NCI-H146 treated with DMSO at 0.1 percent for 48 hours (cell line): ENCODE measurements at regions not wholly inside any gene's neighbourhood (a gene's known extent, or its start where the extent isn't known, plus 50 kb on each side); places are given as distances from the start of the nearest gene placed in this dataset.
A peak's percentile ranks its signal among the peaks of the same experiment; 100 is the strongest.

Experiments
- DNase-seq: peaks from one replicate; lab custom pipeline; 2025; ENCODE audit not compliant: unreplicated experiment; lab: John Stamatoyannopoulos, UW

DNA sequence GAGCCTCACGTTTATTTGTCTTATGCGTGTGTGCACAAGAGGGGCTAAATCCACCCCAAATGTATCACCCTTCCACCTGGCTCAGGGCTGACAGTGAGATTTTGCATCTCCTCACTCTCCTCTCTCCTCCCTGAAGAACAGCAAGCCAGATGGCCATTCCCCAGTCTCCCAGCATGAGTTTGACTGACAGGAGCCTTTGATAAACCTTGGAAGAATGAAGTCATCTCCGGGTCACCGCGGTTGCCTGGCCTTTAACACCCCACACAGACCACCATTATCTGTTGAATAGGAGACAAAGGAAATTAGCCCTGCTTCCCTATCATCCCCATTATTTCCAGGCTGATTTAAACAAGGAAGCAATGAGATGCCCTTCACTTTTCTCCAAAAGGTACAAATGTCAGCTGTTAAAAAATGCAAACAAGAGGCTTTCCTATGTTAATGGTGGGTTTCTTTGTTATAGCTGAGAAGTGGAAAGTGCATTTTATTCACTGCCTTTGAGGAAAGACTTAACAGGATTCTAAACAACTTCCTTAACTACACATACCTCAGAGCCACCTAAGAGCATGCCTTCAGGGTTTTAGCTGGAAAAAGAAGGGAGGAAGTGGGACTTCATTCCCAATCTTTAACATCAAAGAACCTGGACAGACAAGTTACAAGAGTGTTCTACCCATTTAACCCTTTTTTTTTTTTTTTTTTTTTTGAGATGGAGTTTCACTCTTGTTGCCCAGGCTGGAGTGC is 524.8 kb upstream of the ID4 start:
- peak; percentile 79 for DNase-seq

DNA sequence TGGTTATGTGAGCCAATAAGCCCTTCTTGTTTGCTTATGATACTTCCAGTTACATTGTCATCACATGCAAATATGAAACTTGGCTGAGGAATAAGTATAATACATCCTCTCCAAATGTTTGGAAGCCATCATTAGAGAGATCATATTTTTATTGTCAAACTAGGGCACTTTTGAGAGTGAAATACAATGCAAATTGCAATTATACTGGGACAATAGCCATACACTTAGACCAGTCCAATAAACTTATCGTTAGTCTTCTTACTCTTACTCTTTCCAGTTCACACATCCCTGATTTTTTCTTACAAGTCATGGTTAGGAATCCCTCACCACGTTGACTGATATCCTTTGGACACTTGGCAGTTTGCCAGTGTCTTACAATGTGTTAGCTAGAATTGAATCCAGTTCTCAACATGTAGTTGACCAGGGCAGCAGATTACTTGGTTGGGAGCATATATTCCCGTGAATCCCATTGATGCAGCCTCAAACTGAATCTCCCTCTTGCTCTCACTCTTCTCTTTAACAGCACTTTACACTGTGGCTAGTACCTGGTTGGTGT is 519.7 kb upstream of the ID4 start:
- no peak for DNase-seq

DNA sequence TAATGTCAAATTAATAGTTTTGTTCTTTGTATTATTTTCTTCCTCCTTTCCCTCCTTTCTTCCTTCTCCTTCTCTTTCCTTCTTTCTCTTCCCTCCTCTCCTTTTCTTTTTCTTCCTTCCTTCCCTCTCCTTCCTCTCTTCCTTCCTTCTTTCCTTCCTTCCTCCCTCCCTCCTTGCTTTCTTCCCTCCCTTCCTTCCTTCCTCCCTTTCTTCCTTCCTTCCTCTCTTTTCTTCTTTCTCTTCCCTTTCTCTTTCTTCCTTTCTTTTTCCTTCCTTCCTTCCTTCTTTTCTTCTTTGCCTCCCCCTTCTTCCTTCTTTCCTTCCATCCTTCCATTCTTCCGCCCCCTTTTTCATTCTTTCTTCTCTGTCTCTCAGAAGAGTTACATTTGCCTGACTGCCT is 518.2 kb upstream of the ID4 start:
- no peak for DNase-seq

DNA sequence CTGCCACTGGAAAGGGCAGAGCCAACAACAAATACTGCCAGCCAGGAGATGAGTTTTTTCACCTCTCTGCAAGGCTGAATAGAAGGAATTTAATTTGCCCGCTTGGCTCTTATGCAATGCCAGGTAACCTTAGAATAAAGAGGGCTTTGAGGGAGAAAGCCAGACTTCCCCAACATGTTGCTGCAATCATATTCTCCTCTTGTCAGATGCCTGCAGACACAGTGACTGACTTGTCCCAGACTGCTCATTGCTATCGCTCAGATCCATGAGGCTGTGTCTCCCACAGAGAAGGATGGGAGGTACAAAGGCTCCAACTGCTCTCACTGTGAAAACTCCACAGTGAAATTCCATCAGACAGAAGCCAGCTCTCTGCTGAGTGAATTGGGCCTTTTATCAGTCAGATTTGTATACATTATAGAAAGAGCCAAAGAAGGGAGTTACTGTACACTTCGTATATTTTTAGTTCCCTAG is 517.0 kb upstream of the ID4 start:
- no peak for DNase-seq

DNA sequence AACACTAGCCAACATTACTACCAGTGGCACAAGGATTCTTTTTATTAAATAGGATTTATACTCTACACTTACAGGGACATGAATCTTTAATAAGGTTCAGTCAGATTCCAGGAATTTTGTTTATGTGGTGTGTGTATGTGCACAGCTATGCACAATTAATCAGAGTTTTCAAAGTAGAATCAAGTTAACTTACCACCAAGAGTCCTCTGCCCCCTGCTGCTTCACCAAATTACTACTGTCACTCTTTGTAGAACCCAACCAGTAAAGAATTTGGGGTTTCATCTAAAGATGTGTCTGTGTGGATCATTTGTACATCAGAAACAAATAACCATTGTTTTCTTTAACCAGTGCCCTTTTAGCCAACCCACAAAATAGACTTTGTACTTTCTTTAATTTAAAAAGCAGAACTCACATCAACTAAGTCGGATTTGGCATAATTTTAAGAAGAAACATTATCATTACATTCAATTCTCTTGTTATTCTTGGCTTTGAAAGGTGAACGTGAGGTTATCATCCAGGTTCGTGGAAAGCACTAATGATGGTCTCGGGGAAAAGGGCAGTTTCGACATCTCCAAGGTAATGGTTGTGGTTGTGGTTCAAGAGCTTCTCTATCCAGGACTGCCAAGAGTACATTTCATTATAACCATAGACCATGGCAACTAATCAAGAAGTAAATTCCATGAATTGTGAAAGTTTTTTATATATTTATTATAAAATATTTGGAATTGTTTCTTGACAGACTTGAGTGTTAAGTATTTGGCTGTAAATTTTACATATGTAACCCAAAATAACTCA is 514.3 kb upstream of the ID4 start:
- no peak for DNase-seq

DNA sequence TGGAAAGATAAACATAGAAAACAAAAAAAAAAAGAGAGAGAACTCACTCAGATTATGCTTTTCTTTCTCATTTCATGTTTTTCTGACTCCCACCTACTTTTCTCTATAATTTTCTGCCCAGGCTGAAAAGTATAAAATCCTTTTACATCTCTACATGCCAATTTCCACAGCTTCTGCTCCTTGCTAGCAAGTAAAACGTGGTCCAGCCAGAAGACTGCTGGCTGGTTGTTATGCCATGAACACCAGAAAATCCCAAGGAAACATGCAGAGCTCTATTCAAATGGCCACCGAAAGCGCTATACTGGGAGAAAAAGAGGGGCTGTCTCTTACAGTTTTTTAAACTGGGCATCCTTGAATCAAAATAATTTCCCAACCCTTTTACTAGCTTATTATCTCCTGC is 512.8 kb upstream of the ID4 start:
- DNase-seq: no peak

DNA sequence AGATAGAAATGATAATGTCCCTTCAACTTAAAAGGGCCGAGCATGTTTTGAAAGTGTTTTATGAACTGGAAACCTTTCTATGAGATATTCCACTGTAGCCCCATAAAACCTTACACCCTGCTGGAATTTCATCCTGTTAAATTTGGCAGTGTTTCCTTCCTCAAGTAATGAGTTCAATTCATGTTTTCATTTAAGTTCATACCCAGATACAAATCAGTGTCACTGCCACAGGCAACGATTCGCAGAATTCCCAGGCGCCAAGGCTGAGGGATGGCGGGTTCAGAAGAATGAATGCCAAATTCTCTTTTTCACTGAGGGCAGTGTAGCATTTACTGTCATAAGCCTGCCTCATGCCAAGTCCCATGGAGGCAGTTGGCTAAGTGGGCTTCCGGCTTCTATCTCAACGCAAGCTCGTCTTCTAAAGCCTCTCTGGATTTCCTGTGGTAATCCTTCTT is 511.8 kb upstream of the ID4 start:
- no peak for DNase-seq

DNA sequence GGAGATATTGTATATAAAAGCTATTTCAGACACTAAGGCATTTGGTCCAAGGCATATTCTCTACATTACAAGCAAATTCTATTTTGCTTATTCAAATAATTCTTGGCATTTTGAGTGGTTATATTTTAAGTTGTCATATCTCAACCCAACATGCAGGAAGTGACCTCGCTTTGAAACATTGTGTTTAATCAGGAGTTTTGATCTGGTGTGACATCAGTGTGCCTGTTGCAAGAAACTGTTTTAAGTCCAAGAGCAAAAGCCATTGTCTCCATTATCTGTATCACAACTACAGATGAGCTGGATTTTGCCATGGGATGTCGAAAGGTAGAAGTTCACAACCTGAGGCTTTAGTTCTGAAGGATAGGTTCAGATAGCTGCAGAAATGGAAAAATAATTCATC is 509.9 kb upstream of the ID4 start:
- DNase-seq: no peak

DNA sequence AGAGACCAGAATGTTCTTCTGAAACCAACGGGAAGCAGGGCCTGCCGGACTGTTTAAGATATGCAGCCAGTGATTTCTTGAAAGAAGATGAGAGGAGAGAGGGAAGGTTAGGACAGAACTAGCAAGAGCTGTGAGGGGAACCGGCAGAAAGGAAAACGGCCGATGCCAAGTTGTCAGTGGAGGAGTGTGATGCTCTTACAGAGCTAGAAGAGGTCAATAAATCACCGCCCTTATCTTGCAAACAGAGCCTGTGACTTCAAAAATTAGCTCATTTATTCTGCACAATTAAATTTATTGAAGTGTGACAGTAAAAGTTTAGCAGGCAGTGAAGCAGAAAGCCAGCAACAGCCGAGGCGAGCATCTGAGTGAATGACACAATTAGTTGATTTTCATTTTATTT is 509.5 kb upstream of the ID4 start:
- peak; percentile 27 for DNase-seq

DNA sequence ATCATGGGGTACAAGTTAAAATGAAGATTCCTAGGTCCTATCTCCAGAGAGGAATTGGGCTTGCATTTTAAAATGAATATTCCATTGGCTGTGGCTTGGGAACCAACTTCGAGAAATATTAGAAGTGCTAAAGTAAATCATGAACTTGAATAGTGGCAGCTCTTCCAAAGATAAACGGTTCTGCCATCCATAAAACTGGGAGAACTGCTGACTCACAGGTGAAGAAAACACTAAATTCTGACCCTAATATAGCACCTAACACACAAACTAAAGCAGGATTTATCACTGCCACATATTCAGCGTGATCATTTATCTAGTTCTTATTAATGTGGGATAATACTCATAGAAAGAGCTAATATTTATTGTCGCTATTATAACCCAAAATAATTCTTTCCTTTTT is 508.1 kb upstream of the ID4 start:
- no peak for DNase-seq

DNA sequence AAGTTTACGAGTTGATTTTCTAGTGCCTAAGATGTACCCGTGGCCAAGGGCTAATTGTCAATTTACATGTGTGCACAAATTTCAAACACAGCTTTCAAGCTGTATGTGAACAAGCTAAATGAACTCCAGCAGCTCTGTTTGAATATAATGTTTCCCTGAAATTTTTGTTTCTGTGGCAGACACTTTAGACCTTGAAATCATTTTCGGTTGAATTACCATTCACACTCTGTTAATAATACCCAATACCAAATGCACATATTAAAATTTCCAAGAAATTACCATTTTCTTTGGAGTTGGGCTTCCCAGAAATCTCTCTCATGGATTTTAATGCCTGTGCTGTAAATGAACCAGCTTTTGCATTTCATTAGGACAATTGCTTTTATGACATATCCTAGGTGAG is 506.1 kb upstream of the ID4 start:
- DNase-seq: no peak

DNA sequence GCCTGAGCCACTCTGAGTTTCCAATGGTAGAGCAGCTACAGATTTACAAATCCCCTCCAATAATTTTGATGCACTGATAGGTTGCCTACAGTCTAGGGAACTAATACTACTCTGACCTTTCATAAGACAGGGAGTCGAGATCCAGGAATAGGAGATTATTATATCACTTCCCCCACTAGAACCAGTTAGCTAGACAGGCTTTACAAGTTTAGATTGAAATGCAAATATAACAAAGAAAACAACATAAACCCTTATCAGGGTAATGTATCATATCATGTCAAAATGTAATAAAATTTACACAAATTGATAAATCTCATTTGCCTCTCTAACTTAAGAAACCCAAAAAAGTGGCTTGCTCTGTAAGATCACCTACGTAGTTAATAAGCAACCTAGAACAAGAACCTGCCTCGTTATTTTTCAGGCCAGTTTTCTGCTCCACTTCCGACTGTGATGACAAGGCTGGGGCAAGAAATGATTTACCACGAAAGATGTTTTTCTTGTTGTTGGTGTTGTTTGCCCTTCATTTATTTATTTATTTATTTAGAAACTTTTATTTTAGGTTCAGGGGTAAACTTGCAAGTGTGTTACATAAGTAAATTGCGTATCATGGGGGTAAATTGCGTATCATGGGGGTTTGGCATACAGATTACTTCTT is 504.2 kb upstream of the ID4 start:
- DNase-seq: no peak

DNA sequence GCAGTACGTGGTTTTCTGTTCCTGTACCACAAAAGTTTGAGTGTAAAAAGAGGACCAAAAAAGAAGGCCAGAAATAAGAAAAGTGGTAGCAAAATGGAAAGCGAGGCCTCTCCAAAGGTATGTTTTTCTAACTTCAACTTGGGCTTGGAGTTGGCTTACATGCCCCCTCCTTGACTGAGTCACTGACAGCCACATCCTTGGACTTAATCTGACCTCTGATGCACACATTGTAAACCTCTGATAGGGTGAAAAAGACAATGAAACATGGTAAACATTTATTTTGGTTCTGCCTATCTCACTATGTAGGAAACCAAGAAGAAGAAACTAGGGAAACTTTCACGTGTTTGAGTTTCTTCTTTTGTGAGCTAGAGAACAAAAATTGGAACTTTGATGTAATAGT is 503.2 kb upstream of the ID4 start:
- DNase-seq: no peak

DNA sequence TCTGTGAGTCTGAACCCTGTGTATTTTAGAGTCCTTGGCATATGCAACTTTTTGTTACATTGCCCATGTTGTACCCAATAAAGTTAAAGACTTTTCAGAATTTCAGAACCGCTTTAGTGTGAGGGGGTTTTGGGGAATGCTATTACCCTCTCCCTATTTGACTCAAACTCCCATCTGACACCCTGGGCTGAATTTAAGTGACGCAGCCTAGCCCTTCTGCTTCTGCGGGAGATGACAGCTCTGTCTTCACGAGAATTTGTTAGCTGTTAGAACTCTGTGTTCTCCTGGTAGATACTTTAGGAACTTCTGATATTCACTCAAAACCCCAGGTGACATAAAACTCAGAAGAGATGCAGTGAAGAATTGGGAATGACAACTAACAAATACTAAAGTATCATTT is 500.6 kb upstream of the ID4 start:
- no peak for DNase-seq

DNA sequence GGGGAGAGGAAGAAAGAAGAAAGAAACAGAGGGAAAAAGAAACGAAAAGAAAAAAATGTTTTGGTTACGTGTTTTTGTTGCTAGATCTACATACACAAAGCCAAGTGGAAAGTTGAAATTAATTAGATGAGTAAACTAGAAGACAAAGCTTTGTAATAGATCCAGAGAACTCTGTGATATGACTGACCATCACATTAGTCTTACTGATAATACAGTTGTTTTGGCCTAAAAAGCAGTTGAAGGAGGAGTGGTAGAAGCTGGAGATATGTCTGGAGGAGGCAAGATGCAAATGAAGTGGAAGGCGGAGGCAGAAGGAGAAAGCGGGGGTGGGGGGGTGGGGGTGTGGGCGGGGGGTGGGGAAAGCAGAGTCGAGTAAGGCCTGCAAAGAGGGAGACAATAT is 500.1 kb upstream of the ID4 start:
- no peak for DNase-seq

DNA sequence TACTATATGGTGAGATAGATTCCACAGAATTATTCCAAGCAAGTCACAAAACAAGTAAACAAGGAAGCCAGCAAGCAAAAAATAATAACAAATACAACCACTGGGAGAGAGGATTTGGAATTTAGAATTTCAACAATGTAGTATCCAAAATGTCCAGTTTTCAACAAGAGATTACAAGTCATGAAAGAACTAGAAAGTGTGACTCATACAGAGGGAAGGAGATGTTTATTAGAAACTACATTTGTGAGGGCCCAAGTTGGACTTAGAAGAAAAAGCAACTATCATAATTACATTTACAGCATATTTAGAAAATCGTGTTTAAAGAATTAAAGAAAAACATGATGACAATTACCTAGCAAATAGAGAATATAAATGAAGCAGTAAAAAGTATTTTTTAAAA is 494.6 kb upstream of the ID4 start:
- no peak for DNase-seq

DNA sequence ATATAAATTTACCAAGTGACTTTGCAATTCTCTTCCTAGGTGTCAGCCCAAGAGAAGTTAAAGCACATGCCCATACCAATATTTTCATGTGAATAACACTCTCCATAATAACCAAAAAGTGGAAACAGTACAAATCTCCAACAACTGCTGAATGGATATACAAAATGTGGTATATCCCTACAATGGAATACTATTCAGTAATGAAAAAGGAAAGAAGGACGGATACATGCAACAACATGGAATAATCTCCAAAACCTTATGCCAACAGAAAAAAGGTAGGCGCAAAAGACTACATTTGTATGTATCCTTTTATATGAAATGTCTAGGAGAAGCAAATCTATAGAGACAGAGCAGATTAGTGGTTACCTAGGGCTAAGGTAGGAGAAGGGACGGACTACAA is 487.7 kb upstream of the ID4 start:
- no peak for DNase-seq

DNA sequence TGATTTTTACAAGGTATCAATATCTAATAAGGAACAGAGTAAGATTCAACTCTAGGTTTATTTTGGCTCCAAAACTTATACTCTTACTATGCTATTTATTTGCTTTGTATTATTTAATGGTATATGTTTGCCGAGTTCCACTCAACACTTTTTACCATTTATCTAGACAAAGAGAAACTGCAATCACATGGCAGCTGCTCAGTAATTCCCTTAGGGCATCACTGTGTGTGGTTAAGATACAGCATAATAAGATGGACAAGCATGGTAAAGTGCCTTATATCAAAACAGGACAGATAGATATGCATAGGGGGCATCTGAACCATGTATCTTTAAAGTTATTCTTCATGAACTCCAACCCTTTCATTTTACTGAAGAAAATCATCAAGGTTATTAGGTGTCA is 483.0 kb upstream of the ID4 start:
- DNase-seq: peak; percentile 83

DNA sequence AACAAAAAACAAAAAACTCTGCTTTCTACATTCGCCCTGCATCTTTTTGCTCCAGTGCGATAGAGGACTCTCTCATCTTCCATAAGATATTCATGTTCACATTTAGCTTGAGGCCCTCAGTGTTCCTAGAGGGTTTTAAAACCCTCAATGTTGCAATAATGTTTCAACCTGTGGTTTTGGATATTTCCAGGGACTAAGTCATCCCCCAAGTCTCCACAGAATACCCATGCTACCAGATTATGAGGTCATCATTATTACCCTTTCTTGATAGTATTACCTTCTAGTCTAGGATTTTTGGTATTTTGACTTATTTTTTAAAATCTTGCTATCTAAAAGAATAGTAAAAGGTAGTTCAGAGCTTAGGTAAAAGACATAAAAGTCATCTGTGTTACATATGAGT is 480.5 kb upstream of the ID4 start:
- no peak for DNase-seq

DNA sequence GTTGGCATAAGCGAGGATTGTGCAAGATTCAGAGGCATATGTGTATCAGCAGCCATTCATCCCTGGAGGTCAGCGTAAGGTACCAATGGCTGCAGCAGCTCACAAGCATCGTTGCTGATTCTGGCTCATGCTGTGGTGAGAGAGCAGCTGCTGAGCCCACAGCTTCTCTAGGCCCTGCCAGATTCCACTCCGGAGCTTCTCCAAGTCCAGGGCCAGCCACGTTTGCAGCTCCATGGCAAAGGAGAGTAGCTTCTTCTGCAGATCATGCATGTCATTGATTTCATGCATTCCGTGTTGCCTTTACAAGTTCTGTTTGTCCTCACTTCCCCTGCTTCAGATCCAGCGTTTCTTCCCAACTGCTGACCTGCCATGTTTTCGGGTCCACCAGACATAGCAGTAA is 474.8 kb upstream of the ID4 start:
- no peak for DNase-seq

DNA sequence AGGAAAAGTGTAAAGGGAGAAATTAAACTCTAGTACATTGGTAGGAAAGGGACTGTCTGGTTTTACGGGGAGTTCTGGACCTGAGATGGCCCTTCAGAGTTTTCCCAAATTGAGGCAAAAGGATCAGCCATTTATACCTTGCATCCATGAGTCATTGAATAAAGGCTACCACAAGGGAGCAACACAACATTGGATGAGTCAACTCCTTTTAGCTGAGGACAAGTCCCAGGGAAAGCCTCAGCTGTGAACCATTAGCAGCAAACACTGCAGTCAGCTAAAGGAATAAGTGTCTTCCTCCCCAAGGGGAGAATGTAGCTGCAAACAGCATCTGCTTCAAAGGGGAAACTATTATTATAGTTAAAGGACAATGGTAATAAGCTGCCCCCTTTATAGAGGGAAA is 468.7 kb upstream of the ID4 start:
- no peak for DNase-seq

DNA sequence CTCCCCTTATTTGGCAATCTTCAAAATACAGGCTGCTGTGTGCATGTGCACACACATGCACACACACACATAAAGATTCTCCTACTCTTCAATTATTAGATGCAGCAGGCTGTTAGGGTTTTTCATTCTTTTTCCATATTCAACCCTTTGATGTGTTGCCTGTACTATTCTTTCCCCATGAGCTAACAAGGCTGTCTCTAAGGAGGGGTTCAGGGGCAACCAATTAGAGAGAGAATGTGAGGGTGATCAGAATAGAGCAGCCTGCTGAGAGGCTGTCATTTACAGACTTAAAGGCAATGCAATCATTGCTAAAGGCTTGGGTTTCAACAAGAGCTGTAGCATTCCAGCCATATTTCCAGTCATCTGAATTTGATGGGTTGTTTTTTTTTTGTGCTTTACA is 467.4 kb upstream of the ID4 start:
- no peak for DNase-seq
